GM13977 (cell line): ENCODE measurements at regions not wholly inside any gene's neighbourhood (a gene's known extent, or its start where the extent isn't known, plus 50 kb on each side); places are given as distances from the start of the nearest gene placed in this dataset.

Experiments used
- DNase-seq: peaks from one replicate; pipeline ENCODE4 v3.0.0; 2012; ENCODE audit warnings: low spot score
- CTCF ChIP-seq: IDR thresholded peaks from 2 replicates; pipeline ENCODE4 v1.5.1; 2012; ENCODE audit warnings: mild to moderate bottlenecking, control low read depth; ENCODE audit not compliant: insufficient read depth; ENCODE audit errors: extremely low read depth, missing control alignments
- in situ Hi-C: fragments of 300-500 bp; cut with MboI; formaldehyde crosslinking; loops from one replicate; pipeline ENCODE4 v1.12.0; 2022; ENCODE audit warnings: low sequenced_read_pairs, low pct_unique_long_range_greater_than_20kb, mixed read lengths, inconsistent platforms; ENCODE audit not compliant: unreplicated experiment

- TF ChIP-seq CTCF, result no peak
- no peak for DNase-seq
- in situ Hi-C loops, result no loop called here
Measured at GRCh38 chr20:10735195-10735949, 61.6 kb upstream of the JAG1 start.

- DNase-seq, result no peak
- in situ Hi-C loops, result no loop called here
- TF ChIP-seq CTCF, result no peak
Measured at GRCh38 chr20:10739134-10739533, 65.3 kb upstream of the JAG1 start.

- DNase-seq, result no peak
- in situ Hi-C loops, result no loop called here
- no peak for TF ChIP-seq CTCF
Measured at GRCh38 chr20:10739566-10739965, 65.8 kb upstream of the JAG1 start.

GRCh38 chr20:10741060-10741459, 67.3 kb upstream of the JAG1 start:
- in situ Hi-C loops, result no loop called here
- no peak for TF ChIP-seq CTCF
- DNase-seq, result no peak

GRCh38 chr20:10745790-10746189, 72.0 kb upstream of the JAG1 start:
- DNase-seq, result no peak
- no peak for TF ChIP-seq CTCF
- in situ Hi-C loops, result no loop called here

- TF ChIP-seq CTCF, result no peak
- no peak for DNase-seq
- in situ Hi-C loops, result no loop called here
Measured at GRCh38 chr20:10747019-10747418, 73.2 kb upstream of the JAG1 start.

- in situ Hi-C loops, result no loop called here
- no peak for DNase-seq
- TF ChIP-seq CTCF, result no peak
Measured at GRCh38 chr20:10749084-10749483, 75.3 kb upstream of the JAG1 start.
